Kidney (tissue), 13 donors: ENCODE measurements at regions not wholly inside any gene's neighbourhood (a gene's known extent, or its start where the extent isn't known, plus 50 kb on each side); places are given as distances from the start of the nearest gene placed in this dataset.

ENCODE experiments used
- DNase-seq, 5 donors: peaks; one replicate each; pipeline ENCODE4 v3.0.0-alpha.2; 2013 to 2020
- FAIRE-seq: peaks from 2 replicates; lab custom pipeline; 2012; peaks lifted over from hg19 to GRCh38; lab: Jason Lieb, UNC
- H3K27ac ChIP-seq, 2 donors: one replicate each; pipeline ENCODE4 v1.7.0; 2013; ENCODE audit warnings: low read depth in 2 of 2, low read length in 2 of 2, inconsistent platforms in 1 of 2
- H3K27me3 ChIP-seq: one replicate; pipeline ENCODE4 v1.7.1; 2013; ENCODE audit warnings: low read length, inconsistent platforms; ENCODE audit not compliant: control insufficient read depth, insufficient read depth
- H3K36me3 ChIP-seq, 3 donors: one replicate each; pipeline versions ENCODE4 v1.7.0 to v1.7.1; 2013; ENCODE audit warnings: low read length in 3 of 3, control low read depth in 1 of 3, inconsistent platforms in 1 of 3; ENCODE audit not compliant: insufficient read depth in 3 of 3, control insufficient read depth in 2 of 3
- H3K4me1 ChIP-seq, 3 donors: one replicate each; pipeline versions ENCODE4 v1.7.0 to v1.7.1; 2013; ENCODE audit warnings: low read length in 3 of 3, inconsistent platforms in 1 of 3, low read depth in 1 of 3; ENCODE audit not compliant: control insufficient read depth in 2 of 3, insufficient read depth in 2 of 3
- H3K4me3 ChIP-seq, 3 donors: one replicate each; pipeline versions ENCODE4 v1.7.0 to v1.8.1; 2013; ENCODE audit warnings: low read length in 3 of 3, control low read depth in 1 of 3, inconsistent platforms in 1 of 3
- H3K9ac ChIP-seq, 3 donors: one replicate each; pipeline versions ENCODE4 v1.7.0 to v1.7.1; 2013; ENCODE audit warnings: low read length in 3 of 3, control low read depth in 1 of 3, inconsistent platforms in 1 of 3
- H3K9me3 ChIP-seq, 3 donors: one replicate each; pipeline versions ENCODE4 v1.7.0 to v1.7.1; 2013; ENCODE audit warnings: low read length in 3 of 3, control low read depth in 1 of 3, inconsistent platforms in 1 of 3; ENCODE audit not compliant: control insufficient read depth in 2 of 3, insufficient read depth in 1 of 3
- CTCF ChIP-seq: IDR thresholded peaks from 3 replicates; pipeline ENCODE4 v1.5.1; 2012; ENCODE audit warnings: mild to moderate bottlenecking, moderate library complexity, borderline replicate concordance; ENCODE audit not compliant: insufficient read depth; ENCODE audit errors: extremely low read depth
- intact Hi-C: fragments of 100-400 bp; cut with DNase I; formaldehyde crosslinking; loops from one replicate; pipeline ENCODE4 v1.11.1; 2022
- donor health status: control.
- donor health status: control.
- donor health status: control.
- donor health status: control.
- donor health status: control.
- donor health status: DM: yes; HTN: yes; CAD: no.
- donor health status: Normal renal cell carcinoma (clear cell type).

GRCh38 chr10:120262857-120263547, 194.0 kb upstream of the PLPP4 start:
- H3K36me3 ChIP-seq, result no peaks in the 10 kb centered on the region
- FAIRE-seq (no peak), DNase-seq (no peak)
- no peaks in the 10 kb centered on the region for H3K4me1 ChIP-seq
- intact Hi-C loops, result no loop called here
- H3K9me3 ChIP-seq, result no peaks in the 10 kb centered on the region
- no peak for TF ChIP-seq CTCF
- no peak overlapping the region for H3K4me3 ChIP-seq
- H3K27me3 ChIP-seq, result no peaks in the 10 kb centered on the region
- no peak overlapping the region for H3K27ac ChIP-seq
- H3K9ac ChIP-seq, result no peak overlapping the region

GRCh38 chr10:120266022-120266421, 191.0 kb upstream of the PLPP4 start:
- Histone ChIP-seq H3K9ac (no peak overlapping the region), H3K4me3 (no peak overlapping the region), H3K9me3 (no peaks in the 10 kb centered on the region), H3K36me3 (no peaks in the 10 kb centered on the region), H3K4me1 (no peaks in the 10 kb centered on the region), H3K27ac (no peak overlapping the region), H3K27me3 (no peaks in the 10 kb centered on the region)
- DNase-seq, result no peak
- no peak for TF ChIP-seq CTCF
- FAIRE-seq, result no peak
- intact Hi-C loops, result no loop called here

- TF ChIP-seq CTCF, result no peak
- Histone ChIP-seq H3K9me3 (no peaks in the 10 kb centered on the region), H3K9ac (no peak overlapping the region), H3K4me1 (peaks cover 0 to 2% (median 0%) of the 10 kb centered on the region in 3 donors), H3K27ac (no peak overlapping the region), H3K4me3 (no peak overlapping the region), H3K27me3 (no peaks in the 10 kb centered on the region), H3K36me3 (no peaks in the 10 kb centered on the region)
- FAIRE-seq, result no peak
- DNase-seq, result no peak
- intact Hi-C loops, result no loop called here
Observed at GRCh38 chr10:120270906-120271305, 186.1 kb upstream of the PLPP4 start.

GRCh38 chr10:120271696-120272095, 185.3 kb upstream of the PLPP4 start:
- no peak overlapping the region for H3K9ac ChIP-seq
- H3K27ac ChIP-seq, result no peak overlapping the region
- intact Hi-C loops, result no loop called here
- no peak for DNase-seq
- FAIRE-seq, result no peak
- H3K4me3 ChIP-seq, result no peak overlapping the region
- H3K4me1 ChIP-seq, result peaks cover 0 to 2% (median 0%) of the 10 kb centered on the region in 3 donors
- H3K9me3 ChIP-seq, result no peaks in the 10 kb centered on the region
- H3K36me3 ChIP-seq, result no peaks in the 10 kb centered on the region
- no peaks in the 10 kb centered on the region for H3K27me3 ChIP-seq
- TF ChIP-seq CTCF, result no peak
